ENCODE measurements at regions not wholly inside any gene's neighbourhood (a gene's known extent, or its start where the extent isn't known, plus 50 kb on each side); places are given as distances from the start of the nearest gene placed in this dataset.

DNA sequence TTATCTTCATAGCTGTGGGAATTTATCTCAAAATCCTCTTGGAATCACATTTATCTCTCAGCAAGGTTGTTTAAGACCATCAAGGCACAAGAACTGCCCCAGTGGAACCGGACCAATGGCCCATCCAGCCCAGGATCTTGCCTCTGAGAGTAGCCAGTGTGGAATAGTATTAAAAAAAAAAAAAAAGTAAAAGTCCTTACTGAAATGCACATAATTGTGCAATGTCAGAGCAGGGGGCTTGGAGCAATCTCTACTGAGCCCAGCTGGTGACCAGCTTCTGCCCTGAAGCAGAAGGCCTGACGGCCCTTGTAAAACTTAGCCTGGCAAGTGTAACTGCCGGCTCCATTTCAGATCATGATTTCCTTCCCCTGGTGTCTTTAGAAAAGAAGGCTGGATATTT is 355.6 kb upstream of the PIK3C3 start:
- Histone ChIP-seq H3K27me3 (replicated peaks in 1 of 4; ENCODE audit: control insufficient read depth in 3 of 4, extremely low read depth in 1 of 4, insufficient read depth in 3 of 4, low read length in 3 of 4) (no peaks in the 10 kb centered on the region), H3K4me1 (replicated peaks in 1 of 4; ENCODE audit: control insufficient read depth in 3 of 4, insufficient read depth in 4 of 4, low read length in 3 of 4) (peaks cover 0 to 9% (median 0%) of the 10 kb centered on the region in 4 experiments; a peak in 2 of 7 replicates), H3K27ac (ENCODE audit: low read depth, low read length) (no peak overlapping the region), H2BK12ac (ENCODE audit: low read depth, low read length) (no peak overlapping the region), H2AK5ac (ENCODE audit: low read depth, low read length) (no peak overlapping the region), H3K36me3 (ENCODE audit: control insufficient read depth in 2 of 4, insufficient read depth in 4 of 4, low read length in 3 of 4) (no peaks in the 10 kb centered on the region), H3K9me3 (ENCODE audit: insufficient read depth in 2 of 2, low read depth in 1 of 2, low read length in 1 of 2) (no peaks in the 10 kb centered on the region), H3K23me2 (ENCODE audit: low read depth, low read length) (no peaks in the 10 kb centered on the region), H4K8ac (ENCODE audit: extremely low read depth, insufficient read depth, low read length) (no peak overlapping the region), H4K5ac (ENCODE audit: insufficient read length, low read depth, low read length) (no peak overlapping the region), H3K79me1 (ENCODE audit: low read depth, low read length) (no peaks in the 10 kb centered on the region), H2BK20ac (ENCODE audit: low read length) (no peak overlapping the region), H2BK5ac (ENCODE audit: low read depth, low read length) (no peak overlapping the region), H4K91ac (replicated peaks; ENCODE audit: insufficient read length, low read length) (no peak overlapping the region), H3K9ac (replicated peaks in 1 of 4; ENCODE audit: extremely low read depth in 1 of 4, low read depth in 3 of 4, low read length in 3 of 4) (no peak overlapping the region), H3K14ac (ENCODE audit: insufficient read length) (no peak overlapping the region), H2BK15ac (ENCODE audit: low read length) (no peak overlapping the region), H2AFZ (ENCODE audit: low read length) (no peak overlapping the region), H3K56ac (replicated peaks; ENCODE audit: insufficient read length, low read depth, low read length) (no peak overlapping the region), H3K23ac (ENCODE audit: insufficient read length) (no peak overlapping the region), H4K20me1 (replicated peaks in 1 of 2; ENCODE audit: control insufficient read depth in 1 of 2, insufficient read depth in 2 of 2, low read length in 2 of 2) (no peaks in the 10 kb centered on the region), H3K4ac (replicated peaks; ENCODE audit: insufficient read length, low read depth, low read length) (no peak overlapping the region), H3K4me2 (ENCODE audit: insufficient read depth in 1 of 2, low read depth in 2 of 2, low read length in 2 of 2) (no peak overlapping the region), H2BK120ac (replicated peaks; ENCODE audit: low read depth, low read length) (no peak overlapping the region), H3K18ac (ENCODE audit: extremely low read depth, low read length) (no peak overlapping the region), H3K79me2 (ENCODE audit: control insufficient read depth in 1 of 2, insufficient read depth in 2 of 2, low read length in 2 of 2) (no peaks in the 10 kb centered on the region), H3K4me3 (ENCODE audit: extremely low read depth in 1 of 4, insufficient read depth in 2 of 4, low read depth in 3 of 4, low read length in 4 of 4) (no peak overlapping the region)
- DNase-seq (ENCODE audit: low read depth in 1 of 2, low spot score in 2 of 2) (no peak), FAIRE-seq (no peak)
- CTCF ChIA-PET (ENCODE audit: partially characterized antibody) = no interaction called here
- WGBS, 2 experiments (ENCODE audit: extremely low coverage in 1 of 2, insufficient coverage in 1 of 2, insufficient read length in 1 of 2, insufficient replicate concordance in 2 of 2, low coverage in 1 of 2, low lambda C conversion rate in 2 of 2, missing lambda C conversion rate in 1 of 2) = 95% methylated on average over 3 of the region's 3 CpGs; no CpG with 5 or more reads in 1 of the 2 experiments
- POLR2A ChIA-PET (ENCODE audit: partially characterized antibody) = interaction anchor here (0.7 kb wide), 1 partner anchor 17 kb away, joined by 3 read pairs; no protein-coding TSS in a partner anchor
- no peak for TF ChIP-seq FOSL1 (IDR thresholded peaks at IDR 0.05; ENCODE audit: insufficient read depth, low read depth, low read length)
- no peak for TF ChIP-seq ATF2 (IDR thresholded peaks at IDR 0.05; ENCODE audit: low read length)
- no peak for TF ChIP-seq SAP30 (IDR thresholded peaks at IDR 0.05; ENCODE audit: insufficient read depth, insufficient replicate concordance, low read length)
- TF ChIP-seq ZNF274 (IDR thresholded peaks at IDR 0.05; ENCODE audit: borderline replicate concordance, extremely low read depth, low read length) = no peak
- no peak for TF ChIP-seq TAF7 (optimal IDR thresholded peaks at IDR 0.05; ENCODE audit: borderline replicate concordance, low read depth, low read length)
- TF ChIP-seq ASH2L (IDR thresholded peaks at IDR 0.05; ENCODE audit: low read length) = no peak
- TF ChIP-seq TBP (IDR thresholded peaks at IDR 0.05; ENCODE audit: low read depth, low read length) = no peak
- TF ChIP-seq, protein P1, sequence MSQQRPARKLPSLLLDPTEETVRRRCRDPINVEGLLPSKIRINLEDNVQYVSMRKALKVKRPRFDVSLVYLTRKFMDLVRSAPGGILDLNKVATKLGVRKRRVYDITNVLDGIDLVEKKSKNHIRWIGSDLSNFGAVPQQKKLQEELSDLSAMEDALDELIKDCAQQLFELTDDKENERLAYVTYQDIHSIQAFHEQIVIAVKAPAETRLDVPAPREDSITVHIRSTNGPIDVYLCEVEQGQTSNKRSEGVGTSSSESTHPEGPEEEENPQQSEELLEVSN (IDR thresholded peaks at IDR 0.05) = no peak
- no peak for TF ChIP-seq YY1 (IDR thresholded peaks at IDR 0.05; ENCODE audit: low read depth, low read length)
- no peak for TF ChIP-seq HDAC2 (IDR thresholded peaks at IDR 0.05; ENCODE audit: borderline replicate concordance in 1 of 2, low read depth in 2 of 2, low read length in 2 of 2)
- TF ChIP-seq SUZ12 (IDR thresholded peaks at IDR 0.05; ENCODE audit: low read length) = no peak
- TF ChIP-seq EP300 (IDR thresholded peaks at IDR 0.05; ENCODE audit: borderline replicate concordance in 1 of 2, low read depth in 2 of 2, low read length in 2 of 2) = no peak

All from H1 (cell line).